GM21447 (cell line): ENCODE measurements at regions not wholly inside any gene's neighbourhood (a gene's known extent, or its start where the extent isn't known, plus 50 kb on each side); places are given as distances from the start of the nearest gene placed in this dataset.
"Not testable (repeated sequence)": the region's sequence is repeated elsewhere in the genome, so short reads cannot be mapped to it uniquely, and the experiment has no call there.

Source experiments
- ATAC-seq: cut with Tn5 transposase; IDR thresholded peaks from one replicate; pipeline ENCODE4 v1.9.1; 2021; ENCODE audit not compliant: unreplicated experiment

DNA sequence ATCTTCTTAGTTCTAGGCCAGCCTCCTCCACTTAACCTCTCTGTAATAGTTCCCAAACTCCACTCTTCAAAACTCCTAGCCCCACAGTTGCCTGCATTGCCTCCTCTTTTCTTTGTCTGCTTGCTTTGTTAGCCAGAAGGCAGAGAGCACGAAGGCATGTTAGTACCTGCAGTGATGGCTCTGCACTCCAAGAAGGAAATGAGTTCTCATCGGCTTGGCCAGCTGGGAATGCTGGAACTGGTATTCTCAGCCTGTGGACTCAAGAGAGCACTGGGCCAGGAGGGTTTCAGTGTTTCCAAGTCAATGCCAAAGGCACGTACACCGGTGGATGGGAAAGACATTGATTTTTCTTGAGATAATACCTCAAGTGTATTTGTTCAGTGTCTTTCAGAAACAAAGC lies 66.3 kb upstream of the HABP2 start:
- no peak for ATAC-seq

DNA sequence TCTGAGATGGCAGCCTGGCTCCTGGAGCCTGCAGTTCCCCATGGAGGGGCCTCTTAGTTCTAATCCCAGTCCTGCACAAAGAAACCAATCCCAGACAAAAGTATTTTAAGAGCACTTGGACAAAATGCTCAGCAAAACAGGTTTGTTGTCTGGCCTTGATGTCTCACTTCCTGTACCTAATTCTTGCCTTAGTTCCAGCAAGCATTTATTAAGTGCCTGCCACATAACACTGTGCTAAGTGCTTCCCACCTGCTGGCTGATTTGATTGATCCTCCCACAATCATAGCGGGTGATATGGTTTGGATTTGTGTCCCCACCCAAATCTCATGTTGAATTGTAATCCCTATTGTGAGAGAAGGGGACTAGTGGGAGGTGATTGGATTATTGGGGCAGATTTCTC lies 65.7 kb upstream of the HABP2 start:
- ATAC-seq: no peak

DNA sequence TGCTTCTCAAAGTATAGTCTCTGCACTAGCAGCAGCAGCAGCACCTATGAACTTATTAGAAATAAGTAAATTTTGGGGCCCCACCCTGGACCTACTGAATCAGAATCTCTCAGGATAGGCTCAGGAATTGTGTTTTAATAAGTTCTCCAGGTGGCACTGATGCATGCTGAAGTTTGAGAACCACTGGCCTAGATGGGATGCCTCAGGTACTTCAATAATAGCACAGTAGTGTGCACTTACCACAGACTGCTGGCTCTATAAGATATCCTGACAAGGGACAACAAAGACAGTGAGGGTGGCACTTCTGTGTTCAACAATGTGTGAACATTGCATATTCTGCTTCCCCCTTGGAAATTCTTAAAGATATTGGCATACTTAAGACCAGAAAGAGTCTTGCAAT lies 64.7 kb upstream of the HABP2 start:
- no peak for ATAC-seq

DNA sequence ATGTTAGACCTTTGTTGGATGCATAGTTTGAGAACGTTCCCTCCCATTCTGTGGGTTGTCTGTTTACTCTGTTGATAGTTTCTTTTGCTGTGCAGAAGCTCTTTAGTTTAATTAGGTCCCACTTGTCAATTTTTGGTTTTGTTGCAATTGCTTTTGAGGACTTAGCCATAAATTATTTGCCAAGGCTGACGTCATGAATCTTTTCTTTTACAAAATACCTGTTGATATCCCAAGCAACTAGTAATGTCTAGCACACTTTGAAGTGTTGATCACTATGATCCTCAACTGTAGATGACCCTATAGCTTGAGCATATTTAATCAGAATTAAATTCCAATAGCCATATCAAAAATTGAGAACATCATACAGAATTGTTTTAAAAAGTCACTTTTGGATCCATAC lies 63.3 kb upstream of the HABP2 start:
- not testable (repeated sequence) for ATAC-seq

DNA sequence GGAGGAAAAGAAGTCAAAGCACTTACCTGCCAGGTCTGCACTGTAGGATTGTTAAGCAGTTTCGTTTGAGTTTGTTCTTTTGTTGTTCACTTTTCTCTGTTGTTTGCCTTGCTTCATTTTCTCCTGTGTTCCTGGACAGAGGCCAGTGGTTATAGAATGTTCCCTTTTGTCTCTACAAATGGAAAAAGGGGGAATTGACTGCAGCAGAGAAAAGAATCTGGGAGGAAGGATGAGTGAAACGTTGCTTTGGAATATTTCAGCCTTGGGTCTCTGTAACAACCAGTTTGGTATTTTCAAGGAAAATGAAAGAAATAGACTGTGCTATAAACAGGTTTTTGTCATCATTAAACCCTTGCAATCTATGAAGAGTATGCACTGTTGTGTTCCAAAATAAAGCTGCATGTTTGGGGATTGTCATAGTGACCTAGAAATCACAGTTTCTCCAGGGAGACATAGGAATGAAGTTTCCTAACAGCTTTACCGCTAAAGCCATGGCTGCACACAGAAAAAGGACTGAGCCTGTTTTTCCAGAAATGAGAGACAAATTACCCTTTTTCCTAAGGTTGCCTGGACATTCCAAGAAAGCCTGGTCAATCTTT lies 60.8 kb upstream of the HABP2 start:
- ATAC-seq: no peak

DNA sequence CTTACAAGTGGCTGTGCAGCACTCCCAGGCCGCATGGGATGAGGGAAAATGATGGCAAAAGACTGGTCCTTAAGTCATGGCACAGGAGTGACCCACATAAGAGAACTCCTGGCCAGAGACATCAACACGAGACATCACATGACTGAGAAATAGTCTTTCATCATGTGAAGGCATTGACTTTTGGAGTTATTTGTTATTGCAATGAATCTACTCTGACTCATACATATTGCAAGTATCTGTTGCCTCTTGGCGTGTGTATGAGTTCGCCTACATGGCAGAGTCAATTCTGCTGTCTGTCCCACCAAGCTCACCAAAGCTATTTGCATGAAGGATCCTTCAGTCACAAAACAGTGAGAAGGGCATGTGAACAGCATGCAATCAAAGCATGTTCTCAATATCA lies 59.7 kb upstream of the HABP2 start:
- no peak for ATAC-seq

DNA sequence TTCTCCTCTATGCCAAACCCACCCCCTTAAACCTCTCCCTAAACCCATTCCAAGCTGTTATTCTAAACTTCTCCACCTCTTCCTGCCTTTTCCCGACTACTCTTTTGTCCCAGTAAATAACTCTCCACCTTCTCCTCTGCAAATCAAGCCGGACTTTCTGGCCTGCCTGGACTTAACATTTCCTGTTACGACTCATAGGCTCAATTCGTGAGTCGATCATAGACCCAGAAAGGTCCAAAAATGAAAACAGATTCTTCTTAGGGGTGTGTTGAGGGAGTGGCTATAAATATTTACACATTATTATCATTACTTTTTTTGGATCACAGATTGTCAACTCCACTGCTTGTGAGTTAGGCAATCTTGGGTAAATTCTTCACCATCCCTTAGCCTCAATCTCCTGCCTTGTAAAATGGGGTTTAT lies 59.0 kb upstream of the HABP2 start:
- no peak for ATAC-seq

DNA sequence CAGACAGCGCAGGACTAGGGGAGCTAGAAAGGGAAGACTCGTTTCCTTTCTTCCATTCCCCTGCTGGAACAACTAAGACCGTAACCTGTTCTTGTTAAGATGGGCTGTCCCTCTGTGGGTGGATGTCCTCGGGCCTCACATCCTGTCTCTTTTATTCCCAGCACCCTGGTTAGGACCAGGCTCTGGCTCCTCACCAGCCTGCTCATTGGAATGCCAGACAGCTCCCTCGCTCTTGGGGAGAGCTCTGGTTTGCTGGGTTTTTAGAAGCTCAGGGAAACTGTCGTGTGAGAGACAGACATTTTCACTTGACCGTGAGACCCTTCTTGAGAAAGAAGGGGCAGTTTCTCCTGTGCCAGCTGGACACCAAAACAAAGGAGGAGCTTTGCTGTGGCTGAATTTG lies 58.1 kb upstream of the HABP2 start:
- ATAC-seq: no peak

DNA sequence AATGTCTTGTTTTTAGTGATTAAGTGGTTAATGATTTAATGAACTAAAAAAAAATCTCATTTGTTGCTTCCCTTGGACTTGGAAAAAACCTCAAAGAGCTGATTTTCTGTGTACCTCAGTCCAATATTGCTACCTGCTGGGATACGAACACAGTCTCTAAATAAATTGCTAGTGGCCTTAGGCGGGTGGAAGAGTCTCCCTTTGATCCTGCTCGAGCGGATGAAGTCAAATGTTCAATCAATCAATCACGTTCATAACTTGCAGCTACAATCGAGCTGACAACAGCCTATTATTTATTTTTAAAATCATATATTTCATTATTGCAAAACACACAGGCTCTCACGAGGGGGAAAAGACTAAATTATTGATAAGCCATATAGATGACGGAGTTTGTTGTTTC lies 57.3 kb upstream of the HABP2 start:
- no peak for ATAC-seq

DNA sequence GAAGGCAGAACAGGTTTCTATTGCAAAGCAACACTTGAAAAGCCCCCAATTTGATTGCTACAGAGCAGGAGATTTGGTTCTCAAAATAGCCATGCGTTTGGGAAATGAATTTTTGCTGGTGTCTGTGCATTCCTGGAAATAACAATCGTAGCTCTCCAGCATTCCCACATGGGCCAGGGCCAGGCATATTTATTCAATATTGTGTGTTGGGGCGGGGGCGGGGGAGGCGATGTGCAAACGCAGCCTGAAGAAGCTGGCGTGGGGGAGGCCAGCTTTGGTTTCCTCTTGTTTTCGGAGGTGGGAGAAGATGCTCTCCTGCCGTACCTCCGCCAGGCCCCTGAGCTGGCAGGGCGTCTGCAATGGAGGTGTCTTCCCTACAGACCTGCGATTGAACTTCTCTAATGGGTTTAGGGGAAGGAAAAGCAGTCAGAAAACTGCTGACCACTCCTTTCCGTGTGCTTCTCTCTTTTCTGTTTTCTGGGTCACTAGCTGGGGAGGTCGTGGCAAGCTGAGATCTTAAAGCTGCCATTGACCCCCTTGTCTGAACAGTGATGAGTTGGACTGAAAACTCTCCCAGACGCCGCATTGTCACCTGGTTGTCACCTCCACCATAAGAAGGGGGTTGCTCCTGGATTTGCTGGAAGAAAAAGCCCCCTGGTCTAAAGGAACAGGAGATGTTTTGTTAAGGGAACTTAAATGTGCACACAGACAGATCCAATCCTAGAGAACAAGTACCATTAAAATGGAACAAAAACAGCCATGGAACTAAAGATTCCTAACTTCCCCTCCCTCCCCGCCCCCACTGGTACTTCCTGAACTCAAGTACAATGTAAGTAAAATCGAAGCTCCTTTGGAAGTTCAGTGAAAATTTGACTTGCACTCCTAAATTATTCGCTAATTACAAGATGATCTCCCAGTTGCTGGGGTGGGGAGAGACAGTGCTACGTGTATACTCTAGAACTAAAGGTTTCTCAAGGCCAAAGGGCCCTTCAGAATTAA lies 56.4 kb upstream of the HABP2 start:
- ATAC-seq: no peak

DNA sequence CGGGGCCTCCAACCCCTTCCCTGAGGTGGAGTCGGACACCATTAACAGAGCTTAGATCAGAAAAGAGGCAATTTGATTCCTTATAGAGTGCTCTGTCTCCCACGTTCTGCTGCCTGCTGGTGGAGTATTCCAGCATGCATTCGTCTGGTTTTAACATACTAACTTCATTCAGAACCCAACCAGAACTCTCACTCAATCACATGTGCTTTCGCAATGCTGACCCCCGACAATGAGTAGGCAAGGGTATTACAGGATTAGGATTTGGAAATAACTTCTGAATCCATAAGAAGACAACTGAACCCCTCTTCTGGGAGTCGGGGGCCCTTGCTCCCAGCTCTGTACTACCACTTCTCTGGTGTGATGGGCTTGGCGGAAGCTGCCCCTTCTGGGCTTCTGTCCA lies 55.7 kb upstream of the HABP2 start:
- no peak for ATAC-seq

DNA sequence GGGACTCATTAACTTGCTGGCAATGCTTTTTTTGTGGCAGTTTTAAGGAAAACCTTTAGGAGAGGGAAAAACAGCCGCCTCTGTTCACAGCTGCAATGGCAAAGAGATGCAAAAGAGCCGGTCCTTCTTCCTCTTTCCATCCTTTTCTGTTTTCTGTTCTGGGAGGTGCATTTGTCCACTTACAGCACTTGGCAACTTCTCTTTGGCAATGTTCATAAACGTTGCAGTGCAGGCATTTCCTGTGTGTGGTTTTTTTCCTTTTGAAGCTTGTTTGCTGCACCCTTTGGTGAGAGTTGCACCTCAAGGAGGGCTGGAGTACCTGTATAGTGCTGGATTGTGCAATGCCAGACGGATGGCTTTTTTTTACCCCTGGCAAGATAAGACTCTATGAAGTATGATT lies 53.9 kb upstream of the HABP2 start:
- no peak for ATAC-seq

DNA sequence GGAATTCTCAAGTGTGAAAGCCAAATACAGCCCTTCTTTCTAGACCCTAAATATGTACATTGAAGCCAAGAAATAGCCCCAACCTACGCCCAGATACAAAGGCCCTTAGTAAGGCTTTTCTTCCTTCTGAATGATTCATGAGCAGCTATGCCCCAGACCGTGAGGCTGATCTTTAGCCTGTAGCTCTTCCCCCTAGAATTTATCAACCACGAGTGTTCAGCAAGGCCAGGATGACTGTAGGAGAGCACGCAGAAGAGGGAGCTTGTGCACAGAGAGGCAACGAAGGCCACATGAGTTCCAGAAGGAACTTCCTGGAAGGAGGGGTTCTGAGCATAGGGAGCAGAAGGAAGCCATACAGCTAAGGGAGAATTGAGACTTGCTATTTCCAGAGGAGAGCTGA lies 53.0 kb upstream of the HABP2 start:
- no peak for ATAC-seq

DNA sequence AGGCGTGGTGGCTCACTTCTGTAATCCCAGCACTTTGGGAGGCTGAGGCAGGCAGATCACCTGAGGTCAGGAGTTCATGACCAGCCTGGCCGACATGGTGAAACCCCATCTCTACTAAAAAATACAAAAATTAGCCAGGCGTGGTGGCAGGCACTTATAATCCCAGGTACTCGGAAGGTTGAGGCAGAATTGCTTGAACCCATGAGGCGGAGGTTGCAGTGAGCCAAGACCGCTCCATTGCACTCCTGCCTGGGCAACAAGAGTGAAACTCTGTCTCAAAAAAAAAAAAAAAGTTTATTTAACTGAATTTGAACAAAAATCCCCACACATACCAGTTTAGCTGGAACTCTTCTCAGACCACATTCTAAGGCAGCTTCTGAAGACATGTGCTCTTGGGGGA lies 51.8 kb upstream of the HABP2 start:
- not testable (repeated sequence) for ATAC-seq
